Ishikawa (cell line): ENCODE measurements at regions not wholly inside any gene's neighbourhood (a gene's known extent, or its start where the extent isn't known, plus 50 kb on each side); places are given as distances from the start of the nearest gene placed in this dataset.

Experiments used
- CEBPB ChIP-seq: IDR thresholded peaks from 2 replicates; pipeline ENCODE4 v1.6.1; 2012
- CREB1 ChIP-seq: IDR thresholded peaks from 2 replicates; pipeline ENCODE4 v1.6.1; 2012; ENCODE audit warnings: low read depth
- EP300 ChIP-seq: IDR thresholded peaks from 2 replicates; pipeline ENCODE4 v1.6.1; 2012; ENCODE audit warnings: borderline replicate concordance
- NFIC ChIP-seq: IDR thresholded peaks from 2 replicates; pipeline ENCODE4 v1.6.1; 2012
- RAD21 ChIP-seq: IDR thresholded peaks from 2 replicates; pipeline ENCODE4 v1.6.1; 2012; ENCODE audit warnings: low read depth
- REST ChIP-seq: IDR thresholded peaks from 2 replicates; pipeline ENCODE4 v1.6.1; 2012; ENCODE audit warnings: low read depth, mild to moderate bottlenecking
- TAF1 ChIP-seq: IDR thresholded peaks from 2 replicates; pipeline ENCODE4 v1.6.1; 2012; ENCODE audit warnings: low read depth, mild to moderate bottlenecking
- YY1 ChIP-seq: IDR thresholded peaks from 2 replicates; pipeline ENCODE4 v1.6.1; 2012; ENCODE audit warnings: low read depth

- TF ChIP-seq TAF1 (no peak), REST (no peak), CEBPB (no peak), CREB1 (no peak), NFIC (no peak), EP300 (no peak), RAD21 (no peak), YY1 (no peak)
Observed at GRCh38 chr9:23464275-23464674, 361.8 kb downstream of the ELAVL2 start.
